Frontal cortex (tissue), 3 donors: ENCODE measurements at regions not wholly inside any gene's neighbourhood (a gene's known extent, or its start where the extent isn't known, plus 50 kb on each side); places are given as distances from the start of the nearest gene placed in this dataset.

ENCODE experiments used
- DNase-seq, 2 donors: peaks; one replicate each; pipeline ENCODE4 v3.0.0; 2012; ENCODE audit warnings: low spot score in 2 of 2
- FAIRE-seq: peaks from 2 replicates; lab custom pipeline; 2012; peaks lifted over from hg19 to GRCh38; lab: Jason Lieb, UNC
- donor health status: control.
- donor health status: control.
- donor health status: control.

DNA sequence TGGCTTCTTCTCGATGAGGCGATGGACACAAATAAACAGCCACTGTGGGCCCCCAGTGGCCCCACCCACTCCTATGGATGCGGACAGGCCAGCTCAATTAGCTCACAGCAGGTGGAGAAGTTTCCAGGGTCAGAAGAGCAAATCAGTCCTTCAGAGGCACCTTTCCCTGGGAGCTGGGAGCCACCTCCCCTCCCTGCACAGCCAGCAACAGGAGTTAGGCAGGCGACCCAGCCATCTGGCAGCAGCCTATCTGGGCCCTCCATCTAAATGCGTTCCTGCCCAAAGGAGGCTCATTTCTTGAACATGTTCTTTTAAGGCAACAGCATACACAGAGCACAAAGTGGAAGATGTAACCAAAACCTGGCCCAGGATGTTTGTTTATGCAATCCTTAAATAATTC lies 211.9 kb upstream of the ARRDC4 start:
- no peak for FAIRE-seq
- no peak for DNase-seq

DNA sequence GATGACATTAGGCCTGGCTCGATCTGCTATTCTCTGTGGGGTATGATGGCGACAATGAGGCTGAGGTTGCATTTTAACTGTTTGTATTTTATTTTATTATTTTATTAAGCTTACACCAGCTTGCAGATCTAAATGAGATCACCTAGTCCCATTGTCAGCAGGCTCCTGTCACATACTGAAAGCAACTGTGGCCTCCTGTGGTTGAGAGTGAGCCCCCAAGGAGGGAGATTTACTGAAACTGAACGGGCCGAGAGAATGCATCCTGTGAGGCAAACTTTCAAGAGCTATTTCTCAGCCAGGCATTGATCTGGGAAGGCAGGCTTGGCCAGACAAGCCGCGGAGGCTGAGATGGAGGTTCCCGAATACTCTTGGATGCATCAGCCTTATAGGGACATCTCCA lies 210.4 kb upstream of the ARRDC4 start:
- FAIRE-seq (no peak), DNase-seq (no peak)

DNA sequence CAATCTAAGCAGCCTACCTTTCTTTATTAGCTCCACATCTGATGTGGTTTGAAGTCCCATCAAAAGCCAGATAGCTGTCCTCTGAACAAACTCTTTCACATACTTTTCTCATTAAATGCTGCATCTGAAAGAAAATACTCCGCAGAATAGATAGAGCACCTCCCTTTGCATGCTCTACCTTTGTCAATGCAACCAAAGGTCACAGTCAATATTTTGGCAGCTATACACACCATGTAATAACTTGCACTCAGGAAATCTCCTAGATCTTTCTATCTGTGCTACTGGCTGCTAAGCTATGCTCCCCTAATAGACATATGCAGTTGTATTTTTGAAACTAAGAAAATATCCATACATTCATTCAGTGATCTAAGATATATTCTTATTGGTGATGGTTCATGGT lies 204.8 kb upstream of the ARRDC4 start:
- DNase-seq (no peak), FAIRE-seq (no peak)

DNA sequence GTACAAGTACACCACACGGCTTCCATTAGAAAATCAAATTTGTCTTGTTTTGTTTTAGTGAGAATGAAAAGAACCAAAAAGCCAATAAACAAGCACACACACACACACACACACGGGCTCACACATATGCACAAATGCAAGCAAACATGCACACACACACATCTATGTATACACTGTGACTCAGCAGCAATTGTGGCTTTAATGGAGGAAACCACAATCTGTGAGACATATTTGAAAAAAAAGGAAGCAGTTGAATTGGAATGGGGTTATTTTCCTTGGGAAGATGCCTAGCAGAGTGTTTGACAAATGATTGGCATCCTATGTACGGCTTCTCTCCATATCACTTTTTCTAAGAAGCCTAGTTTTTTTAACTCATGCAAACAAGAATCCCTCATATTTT lies 201.1 kb upstream of the ARRDC4 start:
- no peak for FAIRE-seq
- no peak for DNase-seq

DNA sequence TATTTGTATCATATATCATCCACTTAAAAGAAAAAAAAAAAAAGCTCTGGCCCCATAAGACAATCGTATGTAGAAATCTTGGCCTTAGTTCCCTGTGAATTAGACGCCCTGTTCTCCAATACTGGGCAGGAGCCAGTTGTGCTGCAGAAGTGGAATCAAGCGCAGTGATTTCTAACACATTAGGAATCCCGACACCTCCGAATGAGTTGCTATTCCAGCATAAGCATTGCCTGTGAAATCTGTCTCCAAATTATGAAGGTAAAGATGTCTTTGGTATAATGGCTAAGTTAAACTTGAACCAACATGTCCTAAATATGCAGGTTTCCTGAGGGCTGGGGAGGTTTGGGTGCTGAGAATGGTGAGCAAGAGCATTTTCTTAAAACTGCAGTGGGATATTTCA lies 199.4 kb upstream of the ARRDC4 start:
- DNase-seq (no peak), FAIRE-seq (no peak)

DNA sequence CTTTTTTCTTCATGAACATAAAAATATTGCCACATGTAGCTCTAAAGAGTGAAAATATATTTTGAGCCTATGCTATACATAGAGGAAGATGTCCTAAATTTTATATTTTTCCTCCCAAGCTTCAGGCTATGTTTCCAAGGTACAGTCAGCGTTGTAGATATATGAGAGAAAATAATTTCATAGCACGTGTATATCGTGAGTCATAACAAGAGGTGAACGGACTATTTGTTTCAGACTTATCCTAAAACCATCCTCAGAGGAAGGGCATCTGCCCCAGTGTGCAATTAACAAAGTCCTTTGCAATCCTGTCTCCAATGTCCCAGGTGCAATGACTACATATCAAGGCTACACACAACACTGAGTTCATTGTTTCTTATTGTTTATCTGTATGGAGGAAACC lies 177.3 kb upstream of the ARRDC4 start:
- FAIRE-seq (no peak), DNase-seq (no peak)

DNA sequence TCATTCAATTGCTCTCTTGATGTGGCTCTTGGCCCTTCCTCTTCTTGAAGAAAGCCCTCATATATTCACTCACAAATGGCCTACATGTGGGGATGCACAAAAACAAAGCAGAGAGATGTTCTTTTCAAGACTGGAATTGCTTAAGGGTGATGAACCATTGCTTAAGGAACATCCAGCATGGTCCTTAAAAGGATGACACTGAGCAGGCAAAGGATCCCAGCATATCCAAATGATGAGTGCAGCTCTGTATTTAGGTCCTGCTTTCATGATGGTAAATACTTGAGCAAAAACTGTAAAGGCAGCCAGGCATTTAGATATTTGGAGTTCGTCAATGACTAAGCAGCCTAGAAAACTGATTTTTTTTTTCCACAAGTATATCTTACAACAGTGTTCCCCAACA lies 173.8 kb upstream of the ARRDC4 start:
- DNase-seq (no peak), FAIRE-seq (no peak)

DNA sequence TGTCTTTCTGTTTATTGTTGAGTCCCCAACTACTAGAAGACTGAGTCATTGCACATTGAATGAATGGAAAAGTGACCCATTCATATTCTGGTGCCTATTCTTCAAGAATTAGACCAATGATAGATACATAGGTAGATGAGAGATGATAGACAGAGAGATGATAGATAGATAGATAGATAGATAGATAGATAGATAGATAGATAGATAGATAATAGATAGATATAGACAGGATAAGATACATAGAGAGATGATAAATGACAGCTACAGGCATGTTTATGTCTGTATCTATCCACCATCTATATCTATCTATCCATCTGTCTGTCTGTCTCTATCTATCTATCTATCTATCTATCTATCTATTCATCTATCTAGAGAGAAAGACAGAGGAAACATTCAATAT lies 170.3 kb upstream of the ARRDC4 start:
- FAIRE-seq = no peak
- DNase-seq = no peak

DNA sequence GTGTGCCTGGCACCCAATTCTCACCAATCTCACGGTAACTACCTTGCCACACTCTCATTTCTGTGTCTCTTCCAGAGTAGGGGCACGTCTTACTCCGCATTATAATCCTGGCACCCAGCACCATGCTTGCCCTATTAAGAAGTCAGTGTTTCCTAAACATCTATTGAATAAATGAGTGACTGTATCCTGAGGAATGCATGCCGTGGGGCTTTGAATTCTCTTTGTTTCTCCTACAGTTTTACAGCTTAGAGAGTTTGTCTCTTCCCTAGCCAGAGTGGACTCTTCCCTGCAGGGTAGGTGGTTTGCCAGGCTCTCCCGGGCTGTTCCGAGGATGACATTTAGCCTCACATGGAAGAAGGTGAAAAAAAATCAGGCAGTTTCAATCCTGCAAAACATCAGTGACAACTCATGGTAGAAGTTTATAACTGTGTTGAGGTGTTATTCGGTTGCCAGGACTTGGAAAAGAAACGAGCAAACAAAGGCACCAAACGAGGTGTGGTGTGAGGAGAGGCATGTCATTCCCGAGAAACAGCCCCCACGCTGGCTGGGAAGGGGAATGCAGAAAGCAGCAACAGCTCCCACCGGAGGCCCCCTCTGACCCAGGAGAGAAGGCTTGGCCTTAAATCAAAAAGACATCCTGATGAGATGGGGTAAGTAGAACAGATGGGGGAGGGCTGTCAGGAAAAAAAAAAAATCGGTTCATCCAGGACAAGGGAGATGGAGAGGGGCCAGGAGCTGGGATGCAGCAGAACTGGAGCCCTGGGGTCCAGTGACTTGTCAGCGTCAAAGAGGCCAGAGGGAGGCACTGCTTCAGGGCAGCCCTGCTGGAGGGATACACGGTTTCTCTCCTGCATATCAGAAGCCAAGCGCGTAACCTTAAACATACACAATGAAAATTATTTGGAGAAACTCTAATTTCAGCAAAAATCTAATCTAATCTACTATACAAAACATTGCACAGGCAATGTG lies 168.4 kb upstream of the ARRDC4 start:
- FAIRE-seq (no peak), DNase-seq (no peak)

DNA sequence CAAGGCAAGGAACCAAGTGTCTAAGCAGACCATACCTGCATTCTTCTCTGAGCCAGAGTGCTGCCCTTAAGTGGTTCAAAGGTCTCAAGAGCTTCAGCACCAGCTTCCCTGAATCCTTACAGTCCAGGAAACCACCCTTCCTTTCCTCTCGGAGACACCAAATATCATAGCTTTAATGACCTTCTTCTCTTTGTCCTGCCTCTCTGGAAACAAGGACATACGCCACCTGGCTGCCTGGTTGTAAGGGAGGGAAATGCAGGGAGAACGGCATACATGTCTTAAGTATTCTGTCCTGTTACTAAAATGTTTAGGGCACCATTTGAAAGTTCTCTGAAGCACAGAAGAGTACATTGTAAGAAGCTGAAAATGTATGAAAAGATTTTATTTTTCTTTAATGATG lies 155.6 kb upstream of the ARRDC4 start:
- no peak for FAIRE-seq
- no peak for DNase-seq

DNA sequence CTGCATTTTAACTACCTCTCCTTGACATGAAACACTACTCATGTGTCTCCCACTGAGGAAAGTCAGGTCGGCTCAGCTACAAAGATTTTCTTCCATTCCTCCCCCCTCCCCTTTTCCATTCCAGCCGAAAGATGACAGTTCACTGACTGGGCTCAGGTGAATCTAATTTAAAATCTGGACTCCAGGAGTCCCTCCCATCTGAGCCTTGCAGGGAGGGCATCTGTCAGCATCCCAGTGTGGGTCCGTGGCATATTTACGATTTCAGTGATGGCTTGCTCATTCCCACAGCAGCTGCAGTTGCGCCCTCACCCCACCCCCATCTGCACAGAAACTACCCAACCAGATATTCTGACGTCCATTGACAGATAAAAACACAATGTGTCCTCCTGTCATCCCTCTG lies 153.7 kb upstream of the ARRDC4 start:
- FAIRE-seq (no peak), DNase-seq (no peak)

DNA sequence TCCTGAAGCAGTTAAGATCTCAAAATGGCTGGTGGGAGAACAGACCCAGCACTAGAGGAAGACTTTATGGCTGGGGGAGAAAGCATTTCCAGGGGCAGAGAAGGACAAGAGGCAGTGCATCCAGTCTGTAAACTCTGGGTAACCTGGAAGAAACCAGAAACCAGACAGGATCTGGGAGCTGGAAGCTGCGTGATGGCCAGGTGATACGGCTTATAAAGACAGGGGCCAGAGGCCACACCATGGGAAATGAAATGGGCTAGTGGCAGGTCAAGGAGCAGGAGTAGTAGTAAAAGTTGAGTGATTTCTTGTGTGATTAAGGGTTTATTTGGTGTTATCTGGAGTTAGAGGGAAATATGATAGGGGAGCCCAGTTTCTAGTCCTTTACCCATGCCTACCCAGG lies 144.7 kb upstream of the ARRDC4 start:
- DNase-seq (no peak), FAIRE-seq (no peak)

DNA sequence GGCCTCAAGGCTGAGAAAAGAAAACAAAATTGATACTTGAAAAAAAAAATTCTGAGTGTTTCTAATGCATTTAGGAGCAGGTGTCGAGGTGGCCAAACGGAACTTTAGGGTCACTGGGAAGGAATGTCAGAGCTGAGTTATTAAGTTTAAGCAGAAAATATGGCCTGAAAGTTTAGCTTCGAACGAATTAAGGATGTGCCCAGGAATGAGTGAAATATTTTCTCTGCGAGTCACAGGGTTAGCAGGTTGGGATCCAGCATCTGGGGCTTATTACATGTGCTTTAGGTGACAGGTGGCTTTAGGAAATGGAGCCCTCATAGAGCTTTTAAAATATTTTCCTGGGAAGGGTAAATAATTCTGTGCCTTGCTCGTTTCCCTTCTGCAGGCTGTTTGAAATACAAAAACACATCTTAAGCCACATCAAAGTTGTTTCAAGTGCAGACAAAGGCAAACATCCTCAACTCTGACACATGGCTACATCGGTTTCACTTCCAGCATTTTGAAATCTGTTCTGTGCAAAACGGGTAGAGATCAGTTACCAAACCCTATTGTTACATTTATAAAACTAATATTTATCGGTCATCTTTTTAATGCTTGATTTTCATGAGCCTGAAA lies 143.1 kb upstream of the ARRDC4 start:
- no peak for FAIRE-seq
- DNase-seq = no peak

DNA sequence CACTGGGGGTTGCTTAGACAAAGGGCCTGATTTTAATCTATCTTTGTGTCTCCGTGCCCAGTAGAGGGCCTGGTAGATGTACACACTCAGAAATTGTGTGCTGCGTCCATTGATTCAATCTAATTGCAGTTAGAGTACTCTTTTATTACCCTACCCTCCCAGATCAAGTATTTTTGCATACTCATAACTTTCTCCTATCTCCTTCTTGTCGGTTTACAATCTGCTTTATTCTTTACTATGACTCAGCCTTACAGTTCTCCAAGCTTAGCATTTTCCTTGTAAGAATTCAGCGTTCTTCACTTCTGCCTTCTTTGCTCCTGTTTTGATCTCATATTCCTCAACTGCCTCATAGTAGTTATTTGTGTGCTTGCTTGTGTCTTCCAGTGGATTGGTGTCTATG lies 124.5 kb upstream of the ARRDC4 start:
- DNase-seq (no peak), FAIRE-seq (no peak)

DNA sequence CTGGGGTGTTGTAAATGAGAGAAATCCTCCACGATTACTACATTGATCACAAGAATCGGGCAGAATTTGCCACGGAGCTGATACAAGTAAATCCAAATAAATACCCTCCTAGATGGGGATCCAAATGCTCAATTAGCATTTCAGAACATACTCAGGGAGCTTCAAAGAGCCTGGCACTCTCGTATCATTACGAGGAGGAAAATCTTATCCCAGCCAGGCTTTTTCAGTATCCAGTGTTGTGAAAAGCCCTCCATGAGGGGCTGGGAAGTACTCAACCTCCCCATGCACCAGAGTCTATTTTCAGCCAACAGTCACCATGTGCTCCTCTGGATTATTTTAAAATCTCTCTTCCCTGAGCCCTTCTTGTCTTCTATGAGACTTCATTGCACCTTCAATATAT lies 122.6 kb upstream of the ARRDC4 start:
- FAIRE-seq = no peak

DNA sequence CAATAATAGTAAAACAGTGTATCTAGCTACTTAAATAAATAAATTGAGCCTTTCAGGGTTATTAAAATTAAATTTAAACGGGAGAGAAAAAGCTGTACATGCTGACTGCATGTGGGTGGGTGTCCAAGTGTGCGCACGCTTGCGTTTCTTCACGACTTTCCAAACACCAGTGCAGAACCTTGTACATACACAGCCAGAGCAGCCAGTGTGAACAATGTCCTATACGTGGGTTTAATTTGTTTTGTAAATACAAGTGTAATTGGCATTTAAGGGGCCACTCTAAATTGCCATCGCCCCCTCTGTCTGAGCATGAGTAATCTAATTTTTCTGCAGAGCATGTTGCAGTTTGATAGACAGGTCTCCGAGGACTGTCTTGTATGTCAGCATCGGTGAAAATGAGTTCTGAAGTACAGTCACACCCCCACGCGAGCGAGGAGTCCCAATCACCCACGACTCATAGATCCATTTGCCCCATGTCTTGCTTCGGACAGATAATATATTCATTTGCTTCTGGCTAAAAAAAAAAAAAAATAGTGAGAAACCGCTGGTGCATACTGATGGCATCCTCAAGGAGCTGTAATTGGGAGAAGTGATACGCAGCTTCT lies 121.8 kb upstream of the ARRDC4 start:
- DNase-seq = no peak

More for the DNA sequence above, 122.6 kb upstream of the ARRDC4 start:
- DNase-seq = no peak

DNA sequence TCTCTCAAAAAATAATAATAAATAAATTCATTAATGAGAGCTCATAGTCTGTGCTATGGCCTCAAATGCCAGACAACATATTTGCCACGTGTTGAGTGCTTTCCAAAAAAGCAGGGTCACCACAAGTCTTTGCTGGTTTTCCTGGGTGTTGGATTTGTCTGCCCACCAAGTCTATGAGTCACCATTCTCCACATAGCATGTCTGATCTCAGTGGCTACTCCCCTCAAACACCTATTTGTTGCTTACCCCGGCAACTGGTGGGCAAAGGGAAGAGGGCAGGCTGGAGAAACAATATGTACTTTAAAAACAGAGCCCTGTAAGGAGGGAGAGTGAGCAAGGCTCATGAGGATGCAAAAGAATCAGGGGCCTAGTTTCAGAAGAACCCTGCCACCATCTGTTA lies 120.0 kb upstream of the ARRDC4 start:
- FAIRE-seq (no peak), DNase-seq (no peak)

More for the DNA sequence above, 121.8 kb upstream of the ARRDC4 start:
- FAIRE-seq = no peak

DNA sequence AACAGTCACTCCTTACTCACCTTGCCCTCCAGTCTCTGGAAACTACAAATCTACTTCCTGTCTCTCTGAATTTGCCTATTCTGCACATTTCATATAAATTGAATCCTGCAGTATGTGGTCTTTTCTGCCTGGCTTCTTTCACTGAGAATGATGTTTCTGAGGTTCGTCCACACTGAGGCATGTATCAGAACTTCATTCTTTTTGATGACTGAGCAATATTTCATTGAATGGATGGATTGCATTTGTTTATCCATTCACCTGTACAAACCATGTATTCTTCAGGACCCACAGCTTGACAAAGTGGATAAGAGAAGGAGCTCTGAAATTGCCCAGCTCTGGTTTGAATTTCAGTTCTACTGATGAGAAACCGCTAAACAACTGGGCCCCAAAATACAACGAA lies 118.9 kb upstream of the ARRDC4 start:
- no peak for FAIRE-seq

DNA sequence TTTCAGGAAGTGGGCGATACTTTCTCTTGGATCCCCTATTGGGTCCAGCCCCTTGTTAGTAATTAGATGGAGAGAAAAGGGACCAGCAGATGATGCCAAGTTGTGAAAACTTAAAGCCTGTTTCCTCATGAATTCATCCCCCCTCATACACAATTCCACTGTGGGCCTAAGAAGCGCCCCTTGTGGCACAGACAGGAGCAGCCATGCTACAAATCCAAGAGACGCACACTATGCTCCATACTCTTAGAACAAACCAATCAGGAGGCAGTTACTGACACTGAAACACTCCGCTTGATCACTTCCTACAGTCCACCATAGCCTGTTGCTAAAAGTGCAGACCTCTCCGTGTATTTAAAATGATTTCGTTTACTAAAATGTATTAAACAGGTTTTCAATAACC lies 111.3 kb upstream of the ARRDC4 start:
- DNase-seq (no peak), FAIRE-seq (no peak)

More for the DNA sequence above, 118.9 kb upstream of the ARRDC4 start:
- no peak for DNase-seq

DNA sequence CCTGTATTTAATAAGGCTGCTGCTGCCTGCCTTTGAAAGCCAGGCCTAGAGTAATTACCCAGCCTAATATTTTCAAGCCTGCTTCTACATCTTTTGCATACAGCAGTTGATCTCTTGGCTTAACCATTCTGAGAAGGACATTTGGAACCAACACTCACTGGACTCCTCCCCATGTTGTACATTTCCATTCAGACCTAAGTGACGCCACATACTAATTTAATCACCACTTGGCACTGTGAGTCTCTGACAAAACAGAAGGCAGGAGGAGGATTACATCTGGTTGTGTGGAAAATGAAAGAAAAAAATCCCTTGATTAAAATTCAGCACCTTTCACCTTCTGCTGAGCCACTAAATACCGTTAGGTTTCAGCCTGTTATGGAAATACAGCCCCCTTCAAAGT lies 102.2 kb upstream of the ARRDC4 start:
- no peak for DNase-seq
- no peak for FAIRE-seq
